Glutamatergic neuron (in vitro differentiated cells): ENCODE measurements at regions not wholly inside any gene's neighbourhood (a gene's known extent, or its start where the extent isn't known, plus 50 kb on each side); places are given as distances from the start of the nearest gene placed in this dataset.
"Not testable (repeated sequence)": the region's sequence is repeated elsewhere in the genome, so short reads cannot be mapped to it uniquely, and the experiment has no call there.

Experiments used
- DNase-seq: peaks from one replicate; pipeline ENCODE4 v3.0.0; 2022
- H3K27ac Mint-ChIP-seq: one replicate; pipeline ENCODE4 v1.8.0; 2020; ENCODE audit warnings: mild to moderate bottlenecking, mixed read lengths, inconsistent platforms; ENCODE audit not compliant: unreplicated experiment
- H3K27me3 Mint-ChIP-seq: one replicate; pipeline ENCODE4 v1.8.0; 2020; ENCODE audit warnings: mild to moderate bottlenecking, moderate library complexity, mixed read lengths, inconsistent platforms; ENCODE audit not compliant: unreplicated experiment
- H3K36me3 Mint-ChIP-seq: one replicate; pipeline ENCODE4 v1.8.0; 2020; ENCODE audit warnings: mild to moderate bottlenecking, mixed read lengths, inconsistent platforms; ENCODE audit not compliant: unreplicated experiment
- H3K4me1 Mint-ChIP-seq: one replicate; pipeline ENCODE4 v1.8.0; 2020; ENCODE audit warnings: mild to moderate bottlenecking, low read depth, mixed read lengths, inconsistent platforms; ENCODE audit not compliant: unreplicated experiment
- H3K4me3 Mint-ChIP-seq: one replicate; pipeline ENCODE4 v1.8.0; 2020; ENCODE audit warnings: mild to moderate bottlenecking, mixed read lengths, inconsistent platforms; ENCODE audit not compliant: unreplicated experiment
- H3K9me3 Mint-ChIP-seq: one replicate; pipeline ENCODE4 v1.8.0; 2020; ENCODE audit warnings: mild to moderate bottlenecking, moderate library complexity, mixed read lengths, inconsistent platforms; ENCODE audit not compliant: unreplicated experiment
- CTCF ChIP-seq: fragments of 200-600 bp; sonication (generic); IDR thresholded peaks from one replicate; pipeline ENCODE4 v1.5.0; 2021; ENCODE audit not compliant: partially characterized antibody, unreplicated experiment

- Mint-ChIP-seq H3K36me3 (no peaks in the 10 kb centered on the region), H3K4me3 (no peak overlapping the region), H3K27ac (no peak overlapping the region), H3K9me3 (peaks cover 3% of the 10 kb centered on the region), H3K4me1 (peaks cover 2% of the 10 kb centered on the region), H3K27me3 (peaks cover 1% of the 10 kb centered on the region)
- TF ChIP-seq CTCF, result no peak
- DNase-seq, result no peak
Measured at GRCh38 chr3:28056806-28057205, 184.6 kb upstream of the CMC1 start.

- DNase-seq, result no peak
- no peak overlapping the region for H3K27ac Mint-ChIP-seq
- peak overlapping the region; percentile 53 for H3K4me3 Mint-ChIP-seq
- peaks cover 2% of the 10 kb centered on the region for H3K4me1 Mint-ChIP-seq
- H3K36me3 Mint-ChIP-seq, result no peaks in the 10 kb centered on the region
- H3K27me3 Mint-ChIP-seq, result peaks cover 1% of the 10 kb centered on the region
- peaks cover 3% of the 10 kb centered on the region for H3K9me3 Mint-ChIP-seq
- TF ChIP-seq CTCF, result no peak
Measured at GRCh38 chr3:28057539-28057938, 183.9 kb upstream of the CMC1 start.

GRCh38 chr3:28059199-28059598, 182.2 kb upstream of the CMC1 start:
- H3K27me3 Mint-ChIP-seq, H3K4me1 Mint-ChIP-seq, H3K9me3 Mint-ChIP-seq, H3K36me3 Mint-ChIP-seq, DNase-seq: not testable (repeated sequence)
- Mint-ChIP-seq H3K27ac (peak overlapping the region; percentile 85), H3K4me3 (peak overlapping the region; percentile 82)

- TF ChIP-seq CTCF, result no peak
- DNase-seq, result no peak
- H3K4me1 Mint-ChIP-seq, result no peaks in the 10 kb centered on the region
- H3K9me3 Mint-ChIP-seq, result no peaks in the 10 kb centered on the region
- H3K36me3 Mint-ChIP-seq, result no peaks in the 10 kb centered on the region
- no peak overlapping the region for H3K4me3 Mint-ChIP-seq
- no peak overlapping the region for H3K27ac Mint-ChIP-seq
- H3K27me3 Mint-ChIP-seq, result no peaks in the 10 kb centered on the region
Measured at GRCh38 chr3:28066020-28066419, 175.4 kb upstream of the CMC1 start.

GRCh38 chr3:28067014-28067413, 174.4 kb upstream of the CMC1 start:
- Mint-ChIP-seq H3K4me1 (no peaks in the 10 kb centered on the region), H3K36me3 (no peaks in the 10 kb centered on the region), H3K4me3 (no peak overlapping the region), H3K27ac (no peak overlapping the region), H3K27me3 (no peaks in the 10 kb centered on the region), H3K9me3 (no peaks in the 10 kb centered on the region)
- DNase-seq, result no peak
- no peak for TF ChIP-seq CTCF

- Mint-ChIP-seq H3K27me3 (no peaks in the 10 kb centered on the region), H3K36me3 (no peaks in the 10 kb centered on the region), H3K27ac (no peak overlapping the region), H3K4me1 (no peaks in the 10 kb centered on the region), H3K4me3 (no peak overlapping the region), H3K9me3 (no peaks in the 10 kb centered on the region)
- DNase-seq, result no peak
- TF ChIP-seq CTCF, result no peak
Measured at GRCh38 chr3:28068342-28068741, 173.1 kb upstream of the CMC1 start.
